ENCODE measurements at regions not wholly inside any gene's neighbourhood (a gene's known extent, or its start where the extent isn't known, plus 50 kb on each side); places are given as distances from the start of the nearest gene placed in this dataset.

DNA sequence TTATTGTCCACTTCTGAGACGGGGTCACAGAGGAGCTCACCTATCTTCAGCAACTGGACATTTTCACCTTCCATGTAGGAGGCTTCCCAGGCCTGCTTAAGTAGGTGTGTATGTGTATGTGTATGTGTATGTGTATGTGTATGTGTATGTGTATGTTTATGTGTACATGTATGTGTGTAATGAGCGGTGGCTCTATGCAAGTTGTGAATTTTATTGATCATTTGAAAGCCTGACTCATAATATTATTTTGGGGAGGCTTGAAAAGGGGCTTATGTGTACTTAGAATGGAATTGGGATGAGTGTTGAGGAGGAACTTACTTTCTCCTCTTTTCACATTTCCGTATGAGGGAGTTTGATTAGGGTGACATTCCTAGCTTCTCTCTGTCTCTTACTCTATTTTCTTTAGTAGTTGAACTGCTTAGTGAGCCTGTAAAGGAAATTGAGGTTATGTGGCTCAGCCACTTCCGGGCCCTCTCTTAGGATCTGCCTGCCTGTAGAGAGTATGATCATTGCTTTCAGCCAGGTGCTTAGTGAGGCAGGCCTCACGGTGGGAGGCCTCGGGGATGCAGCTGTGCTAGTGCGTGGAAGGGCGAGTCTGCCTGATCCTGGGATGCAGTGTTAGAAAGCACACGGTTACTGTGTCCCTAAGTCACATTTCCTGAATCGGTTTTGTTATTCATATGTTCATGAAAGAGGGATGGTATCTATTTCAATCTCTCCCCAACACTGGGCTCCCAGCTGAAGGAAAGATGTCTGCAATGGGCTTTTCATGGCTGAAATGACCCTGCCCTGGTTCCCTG is 61.0 kb downstream of the IER5 start:
- POLR2A ChIA-PET = no interaction called here
- CTCF ChIA-PET = interaction anchor here (0.6 to 1.5 kb wide), 2 partner anchors 67 to 157 kb away, joined by 3 to 4 read pairs; no protein-coding TSS in a partner anchor
- Histone ChIP-seq H3K36me3 (ENCODE audit: control insufficient read depth, insufficient read depth, low read length) (no peaks in the 10 kb centered on the region), H3K4me3 (ENCODE audit: low read depth, low read length) (no peak overlapping the region), H3K27me3 (ENCODE audit: control insufficient read depth, insufficient read depth, low read length) (no peaks in the 10 kb centered on the region)
- TF ChIP-seq, protein P1, sequence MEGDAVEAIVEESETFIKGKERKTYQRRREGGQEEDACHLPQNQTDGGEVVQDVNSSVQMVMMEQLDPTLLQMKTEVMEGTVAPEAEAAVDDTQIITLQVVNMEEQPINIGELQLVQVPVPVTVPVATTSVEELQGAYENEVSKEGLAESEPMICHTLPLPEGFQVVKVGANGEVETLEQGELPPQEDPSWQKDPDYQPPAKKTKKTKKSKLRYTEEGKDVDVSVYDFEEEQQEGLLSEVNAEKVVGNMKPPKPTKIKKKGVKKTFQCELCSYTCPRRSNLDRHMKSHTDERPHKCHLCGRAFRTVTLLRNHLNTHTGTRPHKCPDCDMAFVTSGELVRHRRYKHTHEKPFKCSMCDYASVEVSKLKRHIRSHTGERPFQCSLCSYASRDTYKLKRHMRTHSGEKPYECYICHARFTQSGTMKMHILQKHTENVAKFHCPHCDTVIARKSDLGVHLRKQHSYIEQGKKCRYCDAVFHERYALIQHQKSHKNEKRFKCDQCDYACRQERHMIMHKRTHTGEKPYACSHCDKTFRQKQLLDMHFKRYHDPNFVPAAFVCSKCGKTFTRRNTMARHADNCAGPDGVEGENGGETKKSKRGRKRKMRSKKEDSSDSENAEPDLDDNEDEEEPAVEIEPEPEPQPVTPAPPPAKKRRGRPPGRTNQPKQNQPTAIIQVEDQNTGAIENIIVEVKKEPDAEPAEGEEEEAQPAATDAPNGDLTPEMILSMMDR (IDR thresholded peaks at IDR 0.05; ENCODE audit: insufficient read depth, low read depth, low read length) = no peak
- DNase-seq (ENCODE audit: low read depth) = no peak

GRCh38 chr1:181150273-181150672 is 61.8 kb downstream of the IER5 start:
- Histone ChIP-seq H3K36me3 (ENCODE audit: control insufficient read depth, insufficient read depth, low read length) (no peaks in the 10 kb centered on the region), H3K27me3 (ENCODE audit: control insufficient read depth, insufficient read depth, low read length) (no peaks in the 10 kb centered on the region), H3K4me3 (ENCODE audit: low read depth, low read length) (no peak overlapping the region)
- TF ChIP-seq, protein P1 (IDR thresholded peaks at IDR 0.05; ENCODE audit: insufficient read depth, low read depth, low read length) = no peak
- DNase-seq (ENCODE audit: low read depth) = no peak
- POLR2A ChIA-PET = no interaction called here
- CTCF ChIA-PET = interaction anchor here (0.6 to 4.2 kb wide), 4 partner anchors 8 to 277 kb away, joined by 3 to 36 read pairs (median 4); no protein-coding TSS in a partner anchor

GRCh38 chr1:181150842-181151241 is 62.3 kb downstream of the IER5 start:
- POLR2A ChIA-PET = no interaction called here
- no peak for DNase-seq (ENCODE audit: low read depth)
- no peak overlapping the region for H3K4me3 ChIP-seq (ENCODE audit: low read depth, low read length)
- H3K36me3 ChIP-seq (ENCODE audit: control insufficient read depth, insufficient read depth, low read length) = no peaks in the 10 kb centered on the region
- TF ChIP-seq, protein P1 (IDR thresholded peaks at IDR 0.05; ENCODE audit: insufficient read depth, low read depth, low read length) = no peak
- CTCF ChIA-PET = interaction anchor here (0.9 to 4.2 kb wide), 3 partner anchors 8 to 278 kb away, joined by 3 to 36 read pairs (median 4); no protein-coding TSS in a partner anchor
- no peaks in the 10 kb centered on the region for H3K27me3 ChIP-seq (ENCODE audit: control insufficient read depth, insufficient read depth, low read length)

GRCh38 chr1:181151378-181152326 is 63.2 kb downstream of the IER5 start:
- no peaks in the 10 kb centered on the region for H3K36me3 ChIP-seq (ENCODE audit: control insufficient read depth, insufficient read depth, low read length)
- H3K27me3 ChIP-seq (ENCODE audit: control insufficient read depth, insufficient read depth, low read length) = no peaks in the 10 kb centered on the region
- CTCF ChIA-PET = interaction anchor here (0.9 to 6.5 kb wide), 5 partner anchors 9 to 367 kb away, joined by 3 to 47 read pairs (median 4); no protein-coding TSS in a partner anchor
- H3K4me3 ChIP-seq (ENCODE audit: low read depth, low read length) = no peak overlapping the region
- POLR2A ChIA-PET = no interaction called here
- no peak for DNase-seq (ENCODE audit: low read depth)
- TF ChIP-seq, protein P1 (IDR thresholded peaks at IDR 0.05; ENCODE audit: insufficient read depth, low read depth, low read length) = no peak

Measured in BJ (cell line).